ENCODE measurements at regions not wholly inside any gene's neighbourhood (a gene's known extent, or its start where the extent isn't known, plus 50 kb on each side); places are given as distances from the start of the nearest gene placed in this dataset.

GRCh38 chr3:27591312-27592210 is 107.4 kb upstream of the SLC4A7 start:
- no peaks in the 10 kb centered on the region for H3K79me2 ChIP-seq (ENCODE audit: control insufficient read depth, insufficient read depth, low read length)
- H2AFZ ChIP-seq (ENCODE audit: low read depth, low read length) = peak overlapping the region; percentile 48
- H3K4me1 ChIP-seq (ENCODE audit: control insufficient read depth, extremely low read depth, insufficient read depth, low read length) = peaks cover 38% of the 10 kb centered on the region
- no peaks in the 10 kb centered on the region for H3K9me1 ChIP-seq (replicated peaks; ENCODE audit: control insufficient read depth, extremely low read depth, insufficient read depth, low read length)
- dilution Hi-C loops (cut with MboI; ENCODE audit: extremely low pct_ligation_motif_present, low sequenced_read_pairs) = no loop called here
- no peaks in the 10 kb centered on the region for H3K27me3 ChIP-seq (ENCODE audit: control insufficient read depth in 2 of 2, insufficient read depth in 2 of 2, low read length in 2 of 2)
- H3K4me2 ChIP-seq (ENCODE audit: insufficient read depth, low read length) = peak overlapping the region; percentile 73
- peak overlapping the region; percentile 87 for H3K9ac ChIP-seq (replicated peaks; ENCODE audit: extremely low read depth, insufficient read depth, low read length)
- peak; percentile 90 for DNase-seq (ENCODE audit: low read depth, low spot score)
- FAIRE-seq = peak; percentile 87
- intact Hi-C loops (cut with micrococcal nuclease) = loop anchor here (1.0 to 2.0 kb wide), 3 partner anchors 16 to 132 kb away; no protein-coding TSS in a partner anchor
- no peaks in the 10 kb centered on the region for H4K20me1 ChIP-seq (replicated peaks; ENCODE audit: control insufficient read depth, extremely low read depth, insufficient read depth, low read length)
- no TSS peak for BruUV-seq (replicated peaks)
- peak overlapping the region in 1 of 3 experiments; percentile 20 for H3K4me3 ChIP-seq (replicated peaks in 1 of 3; ENCODE audit: insufficient read depth in 1 of 3, low read depth in 1 of 3, low read length in 3 of 3)
- TF ChIP-seq GATA2 (IDR thresholded peaks at IDR 0.05; ENCODE audit: insufficient read depth, insufficient read length, low read depth, low read length) = peak; percentile 94
- no peak for TF ChIP-seq POLR2A (IDR thresholded peaks at IDR 0.05; ENCODE audit: low read depth, low read length)
- TF ChIP-seq JUN (IDR thresholded peaks at IDR 0.05; ENCODE audit: borderline replicate concordance, insufficient read depth, insufficient read length, low read depth) = peak; percentile 18
- no peak for TF ChIP-seq CTCF (IDR thresholded peaks at IDR 0.05; ENCODE audit: extremely low read depth in 1 of 2, insufficient read depth in 1 of 2, low read depth in 1 of 2, low read length in 2 of 2)
- no peak for TF ChIP-seq MYC (IDR thresholded peaks at IDR 0.05; ENCODE audit: low read depth, low read length)
- no peak for TF ChIP-seq EZH2 (IDR thresholded peaks at IDR 0.05; ENCODE audit: borderline replicate concordance, low read depth, low read length, severe bottlenecking)
- TF ChIP-seq POLR2AphosphoS5 (IDR thresholded peaks at IDR 0.05; ENCODE audit: insufficient read depth, low read depth, low read length) = peak; percentile 68
- TF ChIP-seq FOS (IDR thresholded peaks at IDR 0.05; ENCODE audit: borderline replicate concordance, insufficient read depth, low read length) = peak; percentile 52
- no peak for TF ChIP-seq MAX (IDR thresholded peaks at IDR 0.05; ENCODE audit: insufficient read depth, insufficient read length)
- peak overlapping the region; percentile 98 for H3K27ac ChIP-seq (ENCODE audit: insufficient read depth, low read depth, low read length)
- H3K36me3 ChIP-seq (ENCODE audit: control insufficient read depth in 2 of 2, extremely low read depth in 1 of 2, insufficient read depth in 2 of 2, low read length in 2 of 2) = no peaks in the 10 kb centered on the region
- ChIA-PET CTCF (interaction anchor here (0.9 to 4.1 kb wide), 24 partner anchors 9 to 737 kb away, joined by 3 to 57 read pairs (median 4); partner anchors contain the start of gene SLC4A7), POLR2A (interaction anchor here (0.5 to 2.4 kb wide), 4 partner anchors 21 to 108 kb away, joined by 3 to 9 read pairs (median 4); partner anchors contain the start of gene SLC4A7)
- H3K9me3 ChIP-seq (replicated peaks; ENCODE audit: control insufficient read depth, insufficient read depth, low read length) = no peaks in the 10 kb centered on the region

All from endothelial cell of umbilical vein (primary cell).